ENCODE measurements at regions not wholly inside any gene's neighbourhood (a gene's known extent, or its start where the extent isn't known, plus 50 kb on each side); places are given as distances from the start of the nearest gene placed in this dataset.
A peak's percentile ranks its signal among the peaks of the same experiment; 100 is the strongest.

DNA sequence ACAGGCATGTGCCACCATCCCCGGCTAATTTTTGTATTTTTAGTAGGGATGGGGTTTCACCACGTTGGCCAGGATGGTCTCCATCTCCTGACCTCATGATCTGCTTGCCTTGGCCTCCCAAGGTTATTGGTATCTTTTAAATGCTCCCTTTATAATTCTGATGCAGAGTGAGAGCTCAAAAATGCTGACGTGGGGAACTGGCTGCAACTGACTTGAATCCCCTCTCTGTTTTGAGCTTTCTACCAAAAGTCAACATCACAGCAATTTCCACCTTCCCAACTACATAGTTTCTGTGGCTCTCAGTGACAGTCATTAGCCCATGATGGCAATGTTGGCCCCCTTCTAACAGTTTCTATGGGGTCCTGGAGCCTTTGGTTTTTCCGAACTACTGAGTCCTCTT, 268.2 kb upstream of the FOXD3 start:
- in situ Hi-C loops (cut with HindIII; ENCODE audit: low sequenced_read_pairs) = no loop called here
- TF ChIP-seq, protein P1, sequence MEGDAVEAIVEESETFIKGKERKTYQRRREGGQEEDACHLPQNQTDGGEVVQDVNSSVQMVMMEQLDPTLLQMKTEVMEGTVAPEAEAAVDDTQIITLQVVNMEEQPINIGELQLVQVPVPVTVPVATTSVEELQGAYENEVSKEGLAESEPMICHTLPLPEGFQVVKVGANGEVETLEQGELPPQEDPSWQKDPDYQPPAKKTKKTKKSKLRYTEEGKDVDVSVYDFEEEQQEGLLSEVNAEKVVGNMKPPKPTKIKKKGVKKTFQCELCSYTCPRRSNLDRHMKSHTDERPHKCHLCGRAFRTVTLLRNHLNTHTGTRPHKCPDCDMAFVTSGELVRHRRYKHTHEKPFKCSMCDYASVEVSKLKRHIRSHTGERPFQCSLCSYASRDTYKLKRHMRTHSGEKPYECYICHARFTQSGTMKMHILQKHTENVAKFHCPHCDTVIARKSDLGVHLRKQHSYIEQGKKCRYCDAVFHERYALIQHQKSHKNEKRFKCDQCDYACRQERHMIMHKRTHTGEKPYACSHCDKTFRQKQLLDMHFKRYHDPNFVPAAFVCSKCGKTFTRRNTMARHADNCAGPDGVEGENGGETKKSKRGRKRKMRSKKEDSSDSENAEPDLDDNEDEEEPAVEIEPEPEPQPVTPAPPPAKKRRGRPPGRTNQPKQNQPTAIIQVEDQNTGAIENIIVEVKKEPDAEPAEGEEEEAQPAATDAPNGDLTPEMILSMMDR (IDR thresholded peaks at IDR 0.05; ENCODE audit: low read depth, low read length, missing control alignments) = no peak
- no peak for DNase-seq (ENCODE audit: low read depth)
- H3K4me3 ChIP-seq (ENCODE audit: low read depth, low read length) = no peak overlapping the region

DNA sequence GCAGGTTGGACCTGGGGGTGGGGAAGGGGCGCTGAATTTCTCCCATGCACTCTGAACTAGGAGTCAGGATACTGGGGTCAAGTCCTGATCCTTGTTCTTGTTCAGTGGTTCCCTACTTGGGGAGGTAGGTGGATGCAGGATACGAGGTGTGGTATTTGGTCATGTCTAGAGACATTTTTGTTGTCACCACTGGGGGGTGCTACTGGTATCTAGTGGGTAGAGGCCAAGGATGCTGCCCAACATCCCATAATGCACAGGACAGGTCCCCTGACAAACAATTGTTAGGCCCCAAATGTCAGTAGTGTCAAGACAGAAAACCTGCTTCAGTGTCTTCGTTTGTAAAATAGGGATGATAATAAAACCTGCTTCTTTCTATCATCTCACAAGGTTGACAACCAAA, 259.0 kb upstream of the FOXD3 start:
- in situ Hi-C loops (cut with HindIII; ENCODE audit: low sequenced_read_pairs) = no loop called here
- no peak for DNase-seq (ENCODE audit: low read depth)
- TF ChIP-seq, protein P1 (IDR thresholded peaks at IDR 0.05; ENCODE audit: low read depth, low read length, missing control alignments) = no peak
- H3K4me3 ChIP-seq (ENCODE audit: low read depth, low read length) = no peak overlapping the region

DNA sequence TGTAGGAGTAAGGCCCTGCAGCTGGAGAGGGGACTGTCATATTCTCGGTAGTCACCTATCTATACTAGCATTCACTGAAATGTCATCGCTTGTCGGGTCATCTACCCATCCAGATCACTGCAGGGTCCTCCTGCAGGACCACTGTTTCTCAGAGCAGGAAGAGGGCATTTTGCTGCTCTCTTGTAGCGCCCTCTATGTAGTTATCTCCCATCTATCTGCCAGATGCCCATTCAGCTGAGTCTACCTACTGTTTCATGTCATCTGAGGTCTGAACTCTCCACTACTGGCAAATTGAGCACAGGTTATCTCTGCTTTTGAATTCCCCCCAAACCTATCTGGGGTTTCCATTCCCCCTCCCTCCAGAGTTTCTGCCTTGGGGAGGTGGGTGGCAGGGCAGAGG, 258.2 kb upstream of the FOXD3 start:
- TF ChIP-seq, protein P1 (IDR thresholded peaks at IDR 0.05; ENCODE audit: low read depth, low read length, missing control alignments) = no peak
- no peak overlapping the region for H3K4me3 ChIP-seq (ENCODE audit: low read depth, low read length)
- no peak for DNase-seq (ENCODE audit: low read depth)
- in situ Hi-C loops (cut with HindIII; ENCODE audit: low sequenced_read_pairs) = no loop called here

DNA sequence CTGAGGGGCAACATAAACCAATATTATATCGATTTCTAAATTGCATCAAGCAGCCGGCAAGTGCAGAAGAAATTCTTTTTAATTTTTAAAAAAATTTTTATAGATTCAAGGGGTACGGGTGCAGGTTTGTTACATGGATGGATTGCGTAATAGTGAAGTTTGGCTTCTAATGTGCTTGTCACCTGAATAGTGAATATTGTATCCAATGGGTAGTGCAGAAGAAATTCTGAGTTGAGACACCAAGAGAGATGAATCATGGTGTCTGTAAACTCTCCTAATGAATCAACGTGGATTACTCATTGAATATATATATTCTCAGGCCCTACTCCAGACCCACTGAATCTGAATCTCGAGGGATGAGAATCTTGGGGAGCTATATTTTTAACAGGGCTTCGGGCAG, 253.7 kb upstream of the FOXD3 start:
- H3K4me3 ChIP-seq (ENCODE audit: low read depth, low read length) = no peak overlapping the region
- TF ChIP-seq, protein P1 (IDR thresholded peaks at IDR 0.05; ENCODE audit: low read depth, low read length, missing control alignments) = no peak
- no peak for DNase-seq (ENCODE audit: low read depth)
- in situ Hi-C loops (cut with HindIII; ENCODE audit: low sequenced_read_pairs) = no loop called here

DNA sequence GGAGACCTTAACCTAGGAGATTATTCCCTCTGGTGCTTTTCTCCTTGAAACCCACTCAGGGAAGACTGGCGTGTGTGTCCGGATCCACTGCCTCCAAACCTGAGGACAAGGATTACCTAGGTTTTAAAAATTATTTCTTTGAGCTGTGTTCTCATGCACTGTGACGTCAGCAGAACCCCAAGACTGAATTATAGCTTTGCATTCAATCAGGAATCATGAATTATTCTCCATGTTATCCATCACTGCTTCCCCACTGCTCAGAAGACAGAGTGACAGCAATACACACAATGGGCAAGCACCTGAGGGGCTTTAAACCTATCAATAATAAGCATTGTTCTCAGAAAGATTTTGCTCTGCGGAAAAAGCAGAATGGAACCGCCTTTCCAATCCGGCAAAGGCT, 253.2 kb upstream of the FOXD3 start:
- TF ChIP-seq, protein P1 (IDR thresholded peaks at IDR 0.05; ENCODE audit: low read depth, low read length, missing control alignments) = no peak
- in situ Hi-C loops (cut with HindIII; ENCODE audit: low sequenced_read_pairs) = no loop called here

DNA sequence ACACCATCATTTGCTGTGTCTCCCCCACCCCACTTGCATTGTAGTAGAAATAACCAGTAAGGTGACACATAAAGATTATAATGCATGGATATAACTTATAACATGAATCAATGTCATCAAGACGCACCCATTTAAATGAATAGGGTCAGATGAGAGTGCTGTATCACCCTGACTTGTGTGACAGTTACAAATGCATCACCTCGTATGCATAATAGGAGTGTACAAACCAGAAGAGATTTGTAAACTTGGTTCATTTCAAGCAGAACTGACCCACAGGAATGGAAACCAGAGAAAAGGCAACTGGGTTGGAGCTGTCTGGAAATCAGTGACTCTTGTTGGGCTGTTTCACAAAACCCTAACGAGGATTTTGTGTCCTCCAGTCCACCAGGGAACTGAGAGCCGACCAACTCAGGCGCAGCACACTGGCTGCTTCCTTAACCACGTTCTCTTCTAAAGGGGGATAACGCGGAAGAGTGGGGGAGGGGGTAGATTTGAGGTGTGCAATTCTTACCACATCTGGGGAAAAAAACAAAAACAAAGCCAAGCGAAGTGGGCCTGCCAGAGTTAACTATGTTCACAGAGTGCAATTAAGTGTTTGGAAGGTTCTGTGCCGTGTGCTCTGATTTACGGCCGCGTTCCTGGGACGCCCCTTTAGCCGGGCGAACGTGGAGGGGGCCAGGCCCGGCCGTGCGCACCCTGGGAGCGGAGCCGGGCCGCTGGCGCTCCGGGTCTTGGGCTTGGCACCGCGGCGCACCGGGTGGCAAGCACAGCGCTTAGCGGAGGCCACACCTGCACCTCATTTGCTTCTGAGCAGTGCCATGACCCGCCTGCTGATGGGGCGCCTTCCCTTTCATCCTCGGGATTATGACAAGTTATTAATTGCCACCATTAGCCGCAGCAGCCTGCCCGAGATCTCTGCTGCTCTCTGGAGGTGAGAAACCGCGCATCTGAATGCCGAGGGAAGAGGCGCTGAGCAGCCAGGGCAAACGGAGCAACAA, 248.8 kb upstream of the FOXD3 start:
- H3K4me3 ChIP-seq (ENCODE audit: low read depth, low read length) = peak overlapping the region; percentile 32
- DNase-seq (ENCODE audit: low read depth) = no peak
- TF ChIP-seq, protein P1 (IDR thresholded peaks at IDR 0.05; ENCODE audit: low read depth, low read length, missing control alignments) = peak; percentile 49
- in situ Hi-C loops (cut with HindIII; ENCODE audit: low sequenced_read_pairs) = no loop called here

More for the DNA sequence above, 253.2 kb upstream of the FOXD3 start:
- DNase-seq (ENCODE audit: low read depth) = no peak
- no peak overlapping the region for H3K4me3 ChIP-seq (ENCODE audit: low read depth, low read length)

Measured in astrocyte of the cerebellum (primary cell).